Naive thymus-derived CD4-positive, alpha-beta T cell (primary cell): ENCODE measurements at regions not wholly inside any gene's neighbourhood (a gene's known extent, or its start where the extent isn't known, plus 50 kb on each side); places are given as distances from the start of the nearest gene placed in this dataset.

ENCODE experiments used
- ATAC-seq: fragments of 150-1000 bp; cut with Tn5 transposase; 2 replicates; pipeline ENCODE4 v1.10.0; 2021; ENCODE audit warnings: mild to moderate bottlenecking, moderate library complexity
- CTCF ChIA-PET: fragments of 350-600 bp; sonication (Branson Sonifier 250); formaldehyde crosslinking; loops from one replicate; lab custom pipeline; 2021; ENCODE audit warnings: antibody characterized with exemption; lab: Charles Lee
- POLR2A ChIA-PET: fragments of 350-600 bp; sonication (Branson Sonifier 250); formaldehyde crosslinking; loops from one replicate; lab custom pipeline; 2021; ENCODE audit warnings: antibody characterized with exemption, inconsistent platforms; lab: Charles Lee
- DNase-seq, 9 donors: peaks; one replicate each; pipeline versions ENCODE4 v3.0.0 to v3.0.0-alpha.2; 2020 to 2022; ENCODE audit warnings: mixed read lengths in 1 of 9
- H3K27ac ChIP-seq: one replicate; pipeline ENCODE4 v1.7.0; 2013; ENCODE audit warnings: mild to moderate bottlenecking, low read depth, low read length, moderate library complexity
- H3K27me3 ChIP-seq, 2 donors: one replicate each; pipeline ENCODE4 v1.7.0; 2013; ENCODE audit warnings: low read length in 2 of 2, mild to moderate bottlenecking in 2 of 2, moderate library complexity in 2 of 2; ENCODE audit not compliant: control insufficient read depth in 2 of 2, insufficient read depth in 2 of 2
- H3K36me3 ChIP-seq, 3 experiments: 1 replicate in 2 of 3; 2 replicates in 1 of 3; pipeline ENCODE4 v1.7.0; 2013; ENCODE audit warnings: low read length in 3 of 3, mild to moderate bottlenecking in 3 of 3, moderate library complexity in 1 of 3; ENCODE audit not compliant: insufficient read depth in 3 of 3, control insufficient read depth in 2 of 3
- H3K4me1 ChIP-seq, 2 donors: one replicate each; pipeline ENCODE4 v1.7.0; 2013; ENCODE audit warnings: low read length in 2 of 2, mild to moderate bottlenecking in 2 of 2, moderate library complexity in 1 of 2; ENCODE audit not compliant: control insufficient read depth in 2 of 2, insufficient read depth in 2 of 2
- H3K4me3 ChIP-seq: 2 replicates; pipeline ENCODE4 v1.7.0; 2013; ENCODE audit warnings: mild to moderate bottlenecking, low read length
- H3K9me3 ChIP-seq, 3 experiments: 1 replicate in 2 of 3; 2 replicates in 1 of 3; pipeline ENCODE4 v1.7.0; 2013; ENCODE audit warnings: low read length in 3 of 3; ENCODE audit not compliant: control insufficient read depth in 2 of 3
- H3K27ac Mint-ChIP-seq, 9 donors: one replicate each; pipeline ENCODE4 v1.8.0; 2020 to 2022; ENCODE audit warnings: mixed read lengths in 9 of 9, mild to moderate bottlenecking in 8 of 9, moderate library complexity in 5 of 9, inconsistent platforms in 2 of 9
- H3K27me3 Mint-ChIP-seq, 5 donors: one replicate each; pipeline ENCODE4 v1.8.0; 2021 to 2022; ENCODE audit warnings: mixed read lengths in 5 of 5, mild to moderate bottlenecking in 1 of 5
- H3K36me3 Mint-ChIP-seq, 5 donors: one replicate each; pipeline ENCODE4 v1.8.0; 2020 to 2022; ENCODE audit warnings: mixed read lengths in 5 of 5, mild to moderate bottlenecking in 3 of 5, inconsistent platforms in 1 of 5
- H3K4me1 Mint-ChIP-seq, 7 donors: one replicate each; pipeline ENCODE4 v1.8.0; 2020 to 2022; ENCODE audit warnings: mixed read lengths in 7 of 7, mild to moderate bottlenecking in 3 of 7, inconsistent platforms in 1 of 7
- H3K4me3 Mint-ChIP-seq, 10 donors: one replicate each; pipeline ENCODE4 v1.8.0; 2020 to 2022; ENCODE audit warnings: mild to moderate bottlenecking in 10 of 10, mixed read lengths in 10 of 10, moderate library complexity in 6 of 10, inconsistent platforms in 2 of 10
- H3K9me3 Mint-ChIP-seq, 11 donors: one replicate each; pipeline ENCODE4 v1.8.0; 2020 to 2022; ENCODE audit warnings: mixed read lengths in 11 of 11, mild to moderate bottlenecking in 4 of 11, inconsistent platforms in 1 of 11, moderate library complexity in 1 of 11
- intact Hi-C, 2 donors: fragments of 100-400 bp; cut with micrococcal nuclease; formaldehyde crosslinking; loops; one replicate each; pipeline ENCODE4 v1.15.1; 2023

GRCh38 chr2:147173798-147174197, 671.0 kb upstream of the ACVR2A start:
- CTCF ChIA-PET: interaction anchor here (0.6 kb wide), 1 partner anchor 125 kb away, joined by 3 read pairs; no protein-coding TSS in a partner anchor
- Mint-ChIP-seq H3K4me1 (peaks cover 0 to 7% (median 0%) of the 10 kb centered on the region in 7 donors), H3K27me3 (peaks cover 0 to 7% (median 0%) of the 10 kb centered on the region in 5 donors), H3K4me3 (no peak overlapping the region), H3K36me3 (peaks cover 0 to 4% (median 0%) of the 10 kb centered on the region in 5 donors), H3K9me3 (peaks cover 0 to 5% (median 2%) of the 10 kb centered on the region in 11 donors), H3K27ac (no peak overlapping the region)
- H3K4me1 ChIP-seq: no peaks in the 10 kb centered on the region
- H3K9me3 ChIP-seq: no peaks in the 10 kb centered on the region
- ATAC-seq: no peak
- POLR2A ChIA-PET: no interaction called here
- H3K36me3 ChIP-seq: no peaks in the 10 kb centered on the region
- no peaks in the 10 kb centered on the region for H3K27me3 ChIP-seq
- no peak for DNase-seq
- H3K27ac ChIP-seq: no peak overlapping the region
- H3K4me3 ChIP-seq: no peak overlapping the region
- intact Hi-C loops: no loop called here

- peaks cover 0 to 6% (median 0%) of the 10 kb centered on the region in 11 donors for H3K9me3 Mint-ChIP-seq
- ChIA-PET CTCF (no interaction called here), POLR2A (no interaction called here)
- ATAC-seq: no peak
- Histone ChIP-seq H3K4me3 (no peak overlapping the region), H3K9me3 (no peaks in the 10 kb centered on the region), H3K36me3 (no peaks in the 10 kb centered on the region), H3K4me1 (no peaks in the 10 kb centered on the region), H3K27me3 (no peaks in the 10 kb centered on the region), H3K27ac (no peak overlapping the region)
- peaks cover 0 to 7% (median 0%) of the 10 kb centered on the region in 7 donors for H3K4me1 Mint-ChIP-seq
- intact Hi-C loops: no loop called here
- H3K27me3 Mint-ChIP-seq: peaks cover 0 to 7% (median 0%) of the 10 kb centered on the region in 5 donors
- DNase-seq: no peak
- H3K27ac Mint-ChIP-seq: no peak overlapping the region
- no peaks in the 10 kb centered on the region for H3K36me3 Mint-ChIP-seq
- H3K4me3 Mint-ChIP-seq: no peak overlapping the region
Observed at GRCh38 chr2:147173189-147173581, 671.6 kb upstream of the ACVR2A start.

GRCh38 chr2:147172493-147173188, 672.2 kb upstream of the ACVR2A start:
- Mint-ChIP-seq H3K27ac (no peak overlapping the region), H3K27me3 (peaks cover 0 to 7% (median 0%) of the 10 kb centered on the region in 5 donors), H3K4me3 (no peak overlapping the region), H3K9me3 (peaks cover 0 to 6% (median 0%) of the 10 kb centered on the region in 11 donors), H3K4me1 (peaks cover 0 to 7% (median 0%) of the 10 kb centered on the region in 7 donors), H3K36me3 (no peaks in the 10 kb centered on the region)
- no peak overlapping the region for H3K4me3 ChIP-seq
- no peak for ATAC-seq
- intact Hi-C loops: no loop called here
- DNase-seq: no peak
- POLR2A ChIA-PET: no interaction called here
- no peak overlapping the region for H3K27ac ChIP-seq
- H3K4me1 ChIP-seq: no peaks in the 10 kb centered on the region
- H3K36me3 ChIP-seq: no peaks in the 10 kb centered on the region
- H3K9me3 ChIP-seq: no peaks in the 10 kb centered on the region
- H3K27me3 ChIP-seq: no peaks in the 10 kb centered on the region
- CTCF ChIA-PET: no interaction called here

GRCh38 chr2:147171941-147172340, 672.9 kb upstream of the ACVR2A start:
- H3K36me3 Mint-ChIP-seq: no peaks in the 10 kb centered on the region
- intact Hi-C loops: no loop called here
- ChIA-PET CTCF (no interaction called here), POLR2A (no interaction called here)
- Histone ChIP-seq H3K4me1 (no peaks in the 10 kb centered on the region), H3K4me3 (no peak overlapping the region), H3K27ac (no peak overlapping the region), H3K27me3 (no peaks in the 10 kb centered on the region), H3K36me3 (no peaks in the 10 kb centered on the region), H3K9me3 (no peaks in the 10 kb centered on the region)
- H3K27ac Mint-ChIP-seq: no peak overlapping the region
- H3K4me3 Mint-ChIP-seq: no peak overlapping the region
- DNase-seq: no peak
- peaks cover 0 to 6% (median 0%) of the 10 kb centered on the region in 11 donors for H3K9me3 Mint-ChIP-seq
- H3K27me3 Mint-ChIP-seq: peaks cover 0 to 7% (median 0%) of the 10 kb centered on the region in 5 donors
- H3K4me1 Mint-ChIP-seq: peaks cover 0 to 2% (median 0%) of the 10 kb centered on the region in 7 donors
- ATAC-seq: no peak

GRCh38 chr2:147170932-147171331, 673.9 kb upstream of the ACVR2A start:
- ATAC-seq (no peak), DNase-seq (no peak)
- H3K27me3 Mint-ChIP-seq: peaks cover 0 to 5% (median 0%) of the 10 kb centered on the region in 5 donors
- intact Hi-C loops: no loop called here
- CTCF ChIA-PET: no interaction called here
- peaks cover 0 to 6% (median 0%) of the 10 kb centered on the region in 11 donors for H3K9me3 Mint-ChIP-seq
- Histone ChIP-seq H3K27me3 (no peaks in the 10 kb centered on the region), H3K36me3 (no peaks in the 10 kb centered on the region), H3K27ac (no peak overlapping the region), H3K4me1 (no peaks in the 10 kb centered on the region), H3K9me3 (no peaks in the 10 kb centered on the region), H3K4me3 (no peak overlapping the region)
- POLR2A ChIA-PET: no interaction called here
- H3K36me3 Mint-ChIP-seq: no peaks in the 10 kb centered on the region
- H3K27ac Mint-ChIP-seq: no peak overlapping the region
- no peak overlapping the region for H3K4me3 Mint-ChIP-seq
- H3K4me1 Mint-ChIP-seq: no peaks in the 10 kb centered on the region

- ATAC-seq (no peak), DNase-seq (no peak)
- Mint-ChIP-seq H3K4me1 (peaks cover 0 to 3% (median 0%) of the 10 kb centered on the region in 7 donors), H3K9me3 (peaks cover 0 to 6% (median 0%) of the 10 kb centered on the region in 11 donors), H3K27ac (no peak overlapping the region), H3K4me3 (no peak overlapping the region), H3K27me3 (peaks cover 0 to 6% (median 0%) of the 10 kb centered on the region in 5 donors), H3K36me3 (no peaks in the 10 kb centered on the region)
- ChIA-PET POLR2A (no interaction called here), CTCF (no interaction called here)
- intact Hi-C loops: no loop called here
- Histone ChIP-seq H3K36me3 (no peaks in the 10 kb centered on the region), H3K27ac (no peak overlapping the region), H3K27me3 (no peaks in the 10 kb centered on the region), H3K9me3 (no peaks in the 10 kb centered on the region), H3K4me1 (no peaks in the 10 kb centered on the region), H3K4me3 (no peak overlapping the region)
Observed at GRCh38 chr2:147165697-147166382, 679.0 kb upstream of the ACVR2A start.
